ENCODE measurements at regions not wholly inside any gene's neighbourhood (a gene's known extent, or its start where the extent isn't known, plus 50 kb on each side); places are given as distances from the start of the nearest gene placed in this dataset.

DNA sequence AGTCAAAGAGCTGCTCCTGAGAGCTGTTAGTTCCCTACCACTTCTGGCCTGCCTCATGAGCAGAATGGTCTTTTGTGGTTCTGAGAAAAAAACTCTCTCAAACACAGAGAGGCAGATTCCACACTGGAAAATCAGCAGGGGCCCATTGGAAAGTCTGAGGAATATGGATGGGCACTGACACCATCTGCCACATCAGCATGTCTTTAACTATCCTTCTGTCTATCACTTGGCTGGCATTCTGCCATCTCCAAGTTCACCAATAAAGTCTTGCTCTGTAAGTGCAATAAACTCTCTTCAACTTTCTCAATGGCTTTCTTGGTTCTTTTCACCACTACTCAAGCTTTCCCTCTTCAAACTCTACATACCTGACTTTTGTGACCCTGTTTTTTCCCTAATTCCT lies 101.3 kb upstream of the GALNT15 start:
- TF ChIP-seq, protein P1, sequence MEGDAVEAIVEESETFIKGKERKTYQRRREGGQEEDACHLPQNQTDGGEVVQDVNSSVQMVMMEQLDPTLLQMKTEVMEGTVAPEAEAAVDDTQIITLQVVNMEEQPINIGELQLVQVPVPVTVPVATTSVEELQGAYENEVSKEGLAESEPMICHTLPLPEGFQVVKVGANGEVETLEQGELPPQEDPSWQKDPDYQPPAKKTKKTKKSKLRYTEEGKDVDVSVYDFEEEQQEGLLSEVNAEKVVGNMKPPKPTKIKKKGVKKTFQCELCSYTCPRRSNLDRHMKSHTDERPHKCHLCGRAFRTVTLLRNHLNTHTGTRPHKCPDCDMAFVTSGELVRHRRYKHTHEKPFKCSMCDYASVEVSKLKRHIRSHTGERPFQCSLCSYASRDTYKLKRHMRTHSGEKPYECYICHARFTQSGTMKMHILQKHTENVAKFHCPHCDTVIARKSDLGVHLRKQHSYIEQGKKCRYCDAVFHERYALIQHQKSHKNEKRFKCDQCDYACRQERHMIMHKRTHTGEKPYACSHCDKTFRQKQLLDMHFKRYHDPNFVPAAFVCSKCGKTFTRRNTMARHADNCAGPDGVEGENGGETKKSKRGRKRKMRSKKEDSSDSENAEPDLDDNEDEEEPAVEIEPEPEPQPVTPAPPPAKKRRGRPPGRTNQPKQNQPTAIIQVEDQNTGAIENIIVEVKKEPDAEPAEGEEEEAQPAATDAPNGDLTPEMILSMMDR (IDR thresholded peaks at IDR 0.05): no peak
- no peak for TF ChIP-seq POLR2A (IDR thresholded peaks at IDR 0.05)
